NCI-H1436 (cell line): ENCODE measurements at regions not wholly inside any gene's neighbourhood (a gene's known extent, or its start where the extent isn't known, plus 50 kb on each side); places are given as distances from the start of the nearest gene placed in this dataset.

ENCODE experiments used
- DNase-seq: peaks from one replicate; lab custom pipeline; 2025; lab: John Stamatoyannopoulos, UW

GRCh38 chr6:113375950-113376846 lies 480.9 kb upstream of the MARCKS start:
- no peak for DNase-seq

DNA sequence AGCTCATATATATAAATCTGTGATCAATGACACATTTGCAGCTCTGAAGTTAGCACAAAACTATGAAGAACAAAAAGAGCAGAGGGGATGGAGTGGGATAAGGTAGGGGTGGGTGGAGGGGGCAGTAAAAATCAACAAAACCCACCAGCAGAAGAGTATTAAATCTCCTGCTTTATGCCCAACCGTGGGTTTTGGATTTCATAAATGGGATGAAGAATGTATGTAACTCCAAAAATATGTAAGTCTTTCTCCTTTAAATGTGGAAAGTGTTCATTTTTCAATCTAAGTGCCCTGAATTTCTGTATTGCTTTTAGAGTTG lies 480.3 kb upstream of the MARCKS start:
- DNase-seq, result no peak

DNA sequence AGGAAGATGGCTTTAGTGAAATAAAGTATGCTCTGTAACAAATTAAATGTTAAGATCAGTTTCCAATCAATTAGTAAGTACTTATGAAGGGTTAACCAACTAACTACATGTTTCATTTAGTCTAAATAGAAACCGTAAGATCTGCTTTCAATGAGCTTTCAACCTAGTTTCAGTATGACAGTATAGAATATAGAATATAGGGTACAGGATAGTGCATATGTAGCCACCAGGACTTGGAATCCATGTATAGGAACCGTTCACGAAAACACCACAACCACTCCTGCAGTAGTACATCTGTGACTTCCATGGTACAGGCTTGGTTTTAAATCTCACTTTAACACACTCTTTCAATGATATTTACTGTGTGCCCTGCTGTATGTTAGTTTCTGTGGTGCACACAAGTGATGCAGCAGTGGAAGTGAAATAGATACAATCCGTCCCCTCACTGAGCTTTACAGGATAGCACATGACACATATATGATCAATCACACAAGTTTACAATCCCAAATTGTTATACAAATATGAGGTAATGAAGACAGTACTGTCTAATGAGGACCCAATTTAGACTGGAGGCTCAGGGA lies 479.7 kb upstream of the MARCKS start:
- DNase-seq, result no peak

DNA sequence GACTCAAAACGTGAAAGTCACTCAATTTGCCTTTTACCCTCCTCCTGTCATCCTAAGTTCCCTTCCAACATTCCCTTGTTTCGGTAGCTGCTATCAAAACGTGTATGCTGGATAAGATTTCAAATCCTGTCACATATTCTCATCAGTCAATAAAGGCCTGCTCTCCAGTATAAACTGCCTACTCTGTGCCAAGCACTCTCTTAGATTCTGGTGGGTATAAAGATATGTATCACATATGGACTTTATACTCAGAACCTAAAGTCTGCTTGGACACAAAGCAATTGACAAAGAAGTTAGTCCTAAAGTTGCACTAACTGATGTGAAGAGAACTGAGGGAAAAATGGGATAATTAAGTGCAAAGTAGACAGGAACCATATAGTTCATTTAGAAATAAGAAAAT lies 476.6 kb upstream of the MARCKS start:
- DNase-seq, result no peak

- no peak for DNase-seq
These were observed 475.9 kb upstream of the MARCKS start for GRCh38 chr6:113381232-113381631.

GRCh38 chr6:113381959-113382358 lies 475.2 kb upstream of the MARCKS start:
- no peak for DNase-seq

- no peak for DNase-seq
These were observed 473.4 kb upstream of the MARCKS start for GRCh38 chr6:113383701-113384100.

- DNase-seq, result no peak
These were observed 472.1 kb upstream of the MARCKS start for GRCh38 chr6:113385020-113385431.

DNA sequence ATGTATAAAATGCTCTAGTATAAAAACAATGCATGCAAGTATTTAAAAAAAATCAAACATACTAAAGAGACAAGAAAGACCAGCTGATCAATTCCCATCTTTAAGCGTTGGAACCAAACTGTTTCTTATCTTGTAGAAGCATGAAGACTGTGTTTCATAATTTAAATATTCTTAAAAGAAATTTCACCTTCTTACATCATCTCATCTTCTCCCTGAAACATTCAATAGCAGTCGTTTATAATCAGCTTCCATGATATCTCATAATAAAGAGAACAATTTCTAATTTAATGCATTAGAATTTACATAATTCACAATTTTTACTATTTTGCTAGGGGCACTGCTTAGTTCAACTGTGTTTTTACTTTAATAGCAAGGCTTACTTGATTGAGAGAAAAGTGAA lies 468.1 kb upstream of the MARCKS start:
- DNase-seq, result no peak

DNA sequence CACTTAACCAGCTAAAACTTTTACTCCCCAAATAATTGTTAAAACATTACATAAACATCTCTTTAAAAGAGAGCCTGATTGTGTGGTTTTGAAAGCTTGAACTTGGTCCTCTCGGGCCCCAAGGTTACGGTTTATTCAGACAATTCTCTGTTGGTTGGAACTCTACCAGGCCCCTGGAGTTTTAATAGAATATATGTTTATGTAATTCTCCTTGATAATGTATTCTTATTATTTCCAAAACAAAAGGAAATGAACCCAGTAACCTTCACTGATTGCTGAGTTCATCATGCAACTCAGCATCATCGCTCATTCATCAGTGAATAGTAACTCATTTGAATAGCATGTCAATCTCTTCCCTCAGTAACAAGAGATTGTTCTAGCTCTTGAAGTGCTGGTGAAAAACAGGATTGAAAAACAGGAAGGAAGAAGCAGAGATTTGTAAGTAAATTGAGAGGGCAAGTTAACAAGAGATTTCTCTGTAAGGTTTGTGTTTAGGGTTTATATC lies 464.5 kb upstream of the MARCKS start:
- DNase-seq, result no peak

DNA sequence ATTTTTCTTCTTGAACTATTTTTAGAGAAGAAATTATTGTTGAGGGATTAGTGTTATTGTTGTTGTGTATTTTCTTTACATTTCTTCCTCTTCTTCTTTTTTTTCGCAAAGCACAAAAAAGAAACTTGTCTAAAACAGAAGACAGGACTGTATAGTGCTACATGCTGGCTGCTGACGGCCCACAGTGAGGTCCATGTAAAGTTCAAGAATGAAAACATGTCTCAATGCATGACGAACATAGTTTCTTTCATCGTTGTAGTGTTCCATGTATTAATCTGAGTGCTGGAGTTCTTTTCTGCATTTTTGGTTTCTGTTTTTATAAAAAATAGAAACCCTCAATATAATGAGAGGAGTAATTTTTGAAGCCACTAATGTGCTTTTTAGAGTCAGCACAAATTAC lies 462.9 kb upstream of the MARCKS start:
- no peak for DNase-seq

DNA sequence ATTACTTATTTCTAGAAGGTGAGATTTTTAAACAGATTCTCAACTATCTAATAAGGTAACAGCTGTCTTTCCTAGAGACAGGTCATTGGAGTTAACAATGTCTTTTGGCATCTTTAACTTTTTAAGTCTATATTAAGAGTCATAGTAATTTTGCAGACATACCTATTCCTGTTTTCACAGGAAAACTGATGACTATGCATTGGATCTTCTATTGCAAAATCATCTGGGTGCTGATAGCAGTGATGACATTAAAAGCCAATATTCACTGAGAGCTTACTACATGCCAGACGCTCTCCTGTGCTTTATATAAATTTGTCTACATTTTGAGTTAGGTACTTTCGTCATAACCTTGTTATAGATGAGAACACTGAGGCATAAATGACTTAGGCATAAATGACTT lies 462.4 kb upstream of the MARCKS start:
- no peak for DNase-seq

GRCh38 chr6:113396730-113397129 lies 460.4 kb upstream of the MARCKS start:
- no peak for DNase-seq

DNA sequence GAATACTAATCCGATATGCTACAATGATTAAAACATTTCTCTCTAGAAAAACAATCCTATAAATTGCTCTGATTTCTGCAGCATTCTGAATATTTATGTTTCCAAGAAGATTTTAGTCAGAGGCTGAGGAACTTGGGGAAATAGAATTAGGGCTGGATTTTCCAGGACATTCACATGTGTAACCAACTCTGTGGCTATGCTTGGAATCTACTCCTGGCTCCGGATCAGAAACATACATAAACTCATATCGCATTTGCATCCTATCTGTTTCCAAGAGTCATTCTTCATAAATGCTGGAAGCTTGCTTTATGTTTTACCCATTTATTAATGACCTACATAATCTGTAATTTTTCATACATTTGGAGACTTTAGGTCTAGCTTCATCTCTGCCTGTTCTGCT lies 459.9 kb upstream of the MARCKS start:
- DNase-seq, result no peak

DNA sequence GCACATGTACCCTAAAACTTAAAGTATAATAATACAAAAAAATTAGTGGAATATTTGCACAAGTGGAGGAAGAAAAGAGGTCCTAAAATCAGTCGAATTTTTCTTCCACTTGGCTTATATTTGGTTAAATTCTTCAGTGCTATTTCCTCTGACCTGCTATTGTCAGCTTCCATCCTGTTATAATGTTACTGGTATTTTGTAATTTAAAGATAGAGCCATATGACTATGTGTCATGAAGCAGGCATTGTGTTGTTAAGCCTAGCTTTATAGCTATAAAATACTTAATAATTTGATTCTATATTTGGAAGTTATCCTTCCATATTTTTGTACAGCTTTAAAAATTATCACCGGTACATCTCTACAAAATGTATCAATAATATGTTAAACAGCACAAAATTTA lies 455.9 kb upstream of the MARCKS start:
- DNase-seq, result no peak

- no peak for DNase-seq
These were observed 454.6 kb upstream of the MARCKS start for GRCh38 chr6:113402544-113402943.

DNA sequence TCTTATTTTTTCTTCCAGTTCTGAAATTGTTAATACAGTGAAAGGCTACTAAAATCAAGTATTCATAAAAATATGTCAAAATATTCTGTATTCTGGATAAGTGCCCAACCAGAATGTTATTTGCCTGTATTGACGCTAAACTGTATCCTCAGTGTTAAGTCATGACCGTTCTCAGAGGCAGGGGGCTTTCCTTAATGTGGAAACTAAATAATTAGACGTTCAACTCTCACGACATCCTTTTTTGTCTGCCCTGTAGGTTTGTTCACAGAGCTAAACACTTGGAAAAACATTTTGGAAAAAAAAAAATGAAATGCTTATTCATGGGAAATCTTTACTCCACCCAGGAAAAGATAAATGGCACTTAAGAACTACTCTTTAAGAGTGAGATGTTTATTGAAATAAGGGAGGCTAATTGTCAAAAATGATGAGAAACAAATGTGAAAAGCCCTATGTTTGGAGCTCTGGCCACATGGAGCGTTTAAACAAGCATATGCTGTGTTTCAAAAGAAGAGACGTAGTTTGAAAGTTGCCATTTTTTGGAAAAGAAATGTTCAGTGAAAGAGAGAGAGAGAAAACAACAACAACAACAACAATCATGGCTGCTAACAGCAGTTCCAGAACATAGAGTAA lies 453.1 kb upstream of the MARCKS start:
- no peak for DNase-seq

GRCh38 chr6:113405326-113406047 lies 451.7 kb upstream of the MARCKS start:
- no peak for DNase-seq

GRCh38 chr6:113406048-113406695 lies 451.0 kb upstream of the MARCKS start:
- no peak for DNase-seq

DNA sequence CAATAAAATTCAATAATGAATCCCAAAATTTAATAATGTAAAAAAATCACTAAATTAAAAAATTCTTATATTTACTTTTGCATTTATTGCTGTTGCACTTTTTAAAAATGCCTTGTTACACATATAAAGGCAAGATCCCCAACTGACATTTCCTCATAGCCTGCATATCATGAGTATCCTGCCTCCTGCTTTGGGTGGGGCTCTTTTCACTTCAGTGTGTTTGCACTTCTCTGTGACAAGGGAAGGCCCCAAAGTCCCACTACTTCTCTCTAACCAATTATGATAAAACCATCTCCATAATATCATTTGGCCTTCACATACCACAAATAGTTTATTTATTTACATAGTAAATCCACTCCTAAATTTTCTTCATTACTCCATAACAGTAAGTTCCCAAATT lies 446.1 kb upstream of the MARCKS start:
- DNase-seq, result no peak

DNA sequence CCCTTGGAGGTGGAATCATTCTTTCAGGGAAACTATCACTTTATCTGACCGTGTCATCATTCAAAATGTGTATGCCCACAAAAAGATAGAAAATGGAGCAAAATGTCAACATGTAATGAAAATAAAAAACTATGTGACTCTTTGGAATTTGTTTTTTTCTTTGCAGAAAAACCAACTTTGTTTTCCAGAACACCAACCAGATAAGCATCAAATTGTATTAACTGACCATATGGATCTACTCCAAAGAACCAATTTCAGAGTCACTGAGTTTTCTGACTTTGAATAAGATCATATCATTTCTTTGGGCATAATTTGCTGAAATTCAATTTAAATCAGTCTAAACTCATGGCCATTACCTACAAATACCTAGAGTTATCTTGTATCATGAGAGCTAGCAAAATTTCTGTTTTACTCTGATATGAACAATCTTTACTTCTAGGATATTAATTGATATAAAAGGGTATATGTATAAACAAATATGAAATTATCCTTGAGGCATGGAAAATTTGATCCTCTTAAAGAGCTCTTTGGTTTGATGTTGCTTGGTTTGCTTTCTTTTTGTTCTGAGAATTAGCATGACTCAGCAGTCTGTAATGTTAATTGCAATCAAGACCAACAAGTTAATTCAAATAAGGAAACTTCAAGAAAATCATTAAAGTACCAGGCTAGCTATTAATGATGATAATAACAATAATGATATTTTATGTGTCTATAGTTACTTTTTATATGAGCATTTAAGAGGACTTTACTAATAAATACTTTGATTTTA lies 444.4 kb upstream of the MARCKS start:
- DNase-seq, result no peak
